ENCODE measurements at regions not wholly inside any gene's neighbourhood (a gene's known extent, or its start where the extent isn't known, plus 50 kb on each side); places are given as distances from the start of the nearest gene placed in this dataset.
A peak's percentile ranks its signal among the peaks of the same experiment; 100 is the strongest.

GRCh38 chr2:12816379-12817306 is 99.9 kb downstream of the TRIB2 start:
- peaks cover 6 to 10% of the 10 kb centered on the region in 2 donors for H3K4me1 ChIP-seq
- no peak for DNase-seq (ENCODE audit: low spot score in 2 of 2)
- intact Hi-C loops (cut with DNase I) = loop anchor here (5.0 to 10.0 kb wide), 2 partner anchors 84 to 362 kb away; no protein-coding TSS in a partner anchor
- H3K36me3 ChIP-seq = no peaks in the 10 kb centered on the region
- no peak overlapping the region for H3K27ac ChIP-seq
- no peak for TF ChIP-seq CTCF (IDR thresholded peaks at IDR 0.05)
- no peak overlapping the region for H3K4me3 ChIP-seq
- H3K9me3 ChIP-seq = no peaks in the 10 kb centered on the region
- no peaks in the 10 kb centered on the region for H3K27me3 ChIP-seq

GRCh38 chr2:12817870-12818269 is 101.1 kb downstream of the TRIB2 start:
- H3K27ac ChIP-seq = peak overlapping the region; percentile 78 to 83
- no peaks in the 10 kb centered on the region for H3K36me3 ChIP-seq
- intact Hi-C loops (cut with DNase I) = loop anchor here (2.0 to 10.0 kb wide), 4 partner anchors 86 to 955 kb away; no protein-coding TSS in a partner anchor
- DNase-seq (ENCODE audit: low spot score in 2 of 2) = no peak
- H3K9me3 ChIP-seq = no peaks in the 10 kb centered on the region
- peaks cover 6 to 10% of the 10 kb centered on the region in 2 donors for H3K4me1 ChIP-seq
- no peak for TF ChIP-seq CTCF (IDR thresholded peaks at IDR 0.05)
- H3K27me3 ChIP-seq = no peaks in the 10 kb centered on the region
- H3K4me3 ChIP-seq = no peak overlapping the region

- H3K4me1 ChIP-seq = peaks cover 6 to 10% of the 10 kb centered on the region in 2 donors
- TF ChIP-seq CTCF (IDR thresholded peaks at IDR 0.05) = no peak
- no peaks in the 10 kb centered on the region for H3K9me3 ChIP-seq
- H3K27ac ChIP-seq = peak overlapping the region; percentile 78 to 83
- no peaks in the 10 kb centered on the region for H3K36me3 ChIP-seq
- peak overlapping the region in 1 of 2 donors; percentile 33 for H3K4me3 ChIP-seq
- no peak for DNase-seq (ENCODE audit: low spot score in 2 of 2)
- intact Hi-C loops (cut with DNase I) = loop anchor here (2.0 to 10.0 kb wide), 4 partner anchors 86 to 956 kb away; no protein-coding TSS in a partner anchor
- no peaks in the 10 kb centered on the region for H3K27me3 ChIP-seq
Observed at GRCh38 chr2:12818416-12819102, 101.8 kb downstream of the TRIB2 start.

GRCh38 chr2:12819103-12819475 is 102.4 kb downstream of the TRIB2 start:
- intact Hi-C loops (cut with DNase I) = loop anchor here (2.0 to 10.0 kb wide), 4 partner anchors 87 to 956 kb away; no protein-coding TSS in a partner anchor
- no peaks in the 10 kb centered on the region for H3K27me3 ChIP-seq
- H3K36me3 ChIP-seq = no peaks in the 10 kb centered on the region
- peak overlapping the region; percentile 78 to 83 for H3K27ac ChIP-seq
- DNase-seq (ENCODE audit: low spot score in 2 of 2) = peak; percentile 17 to 94
- peaks cover 6 to 10% of the 10 kb centered on the region in 2 donors for H3K4me1 ChIP-seq
- H3K4me3 ChIP-seq = peak overlapping the region in 1 of 2 donors; percentile 33
- no peak for TF ChIP-seq CTCF (IDR thresholded peaks at IDR 0.05)
- no peaks in the 10 kb centered on the region for H3K9me3 ChIP-seq

- H3K4me3 ChIP-seq = peak overlapping the region; percentile 5 to 33
- H3K27me3 ChIP-seq = no peaks in the 10 kb centered on the region
- intact Hi-C loops (cut with DNase I) = loop anchor here (2.0 to 10.0 kb wide), 5 partner anchors 87 to 957 kb away; no protein-coding TSS in a partner anchor
- peaks cover 6 to 12% of the 10 kb centered on the region in 2 donors for H3K4me1 ChIP-seq
- no peaks in the 10 kb centered on the region for H3K36me3 ChIP-seq
- H3K27ac ChIP-seq = peak overlapping the region; percentile 78 to 83
- TF ChIP-seq CTCF (IDR thresholded peaks at IDR 0.05) = no peak
- no peak for DNase-seq (ENCODE audit: low spot score in 2 of 2)
- no peaks in the 10 kb centered on the region for H3K9me3 ChIP-seq
Observed at GRCh38 chr2:12819721-12820120, 103.0 kb downstream of the TRIB2 start.
